ENCODE measurements at regions not wholly inside any gene's neighbourhood (a gene's known extent, or its start where the extent isn't known, plus 50 kb on each side); places are given as distances from the start of the nearest gene placed in this dataset.

DNA sequence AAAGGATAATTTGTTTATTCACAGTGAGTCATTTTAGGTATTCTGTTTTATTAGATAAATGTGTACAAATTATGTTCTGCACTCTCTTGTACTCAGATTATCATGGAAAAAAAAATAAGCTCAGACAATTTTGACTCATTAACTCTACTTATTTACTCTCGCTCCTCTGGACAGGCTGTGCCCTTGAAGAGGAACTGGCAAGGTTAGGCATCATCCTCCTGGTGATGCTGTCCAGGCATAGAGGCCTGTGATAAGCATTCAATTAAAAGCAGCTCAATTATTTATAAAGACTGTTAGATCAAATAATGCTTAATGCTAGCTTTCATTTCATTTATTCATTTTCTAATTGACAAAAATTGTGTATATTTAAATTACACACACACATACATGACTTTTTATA is 518.5 kb downstream of the TENT5A start:
- Histone ChIP-seq H3K9ac (ENCODE audit: low read length) (no peak overlapping the region), H3K27me3 (ENCODE audit: low read depth, low read length) (no peaks in the 10 kb centered on the region), H3K27ac (ENCODE audit: low read length) (no peak overlapping the region), H3K36me3 (replicated peaks; ENCODE audit: low read depth, low read length) (no peaks in the 10 kb centered on the region), H3K4me2 (ENCODE audit: low read length) (no peak overlapping the region), H3K79me2 (ENCODE audit: low read length) (no peaks in the 10 kb centered on the region), H4K20me1 (ENCODE audit: insufficient read depth, low read length) (no peaks in the 10 kb centered on the region), H3K4me1 (ENCODE audit: low read length) (no peaks in the 10 kb centered on the region), H2AFZ (ENCODE audit: low read depth, low read length) (no peak overlapping the region), H3K9me3 (ENCODE audit: insufficient read depth, low read length) (no peaks in the 10 kb centered on the region), H3K4me3 (ENCODE audit: low read length) (no peak overlapping the region)
- TF ChIP-seq EZH2phosphoT487 (IDR thresholded peaks at IDR 0.05; ENCODE audit: low read depth): no peak
- TF ChIP-seq, protein P1, sequence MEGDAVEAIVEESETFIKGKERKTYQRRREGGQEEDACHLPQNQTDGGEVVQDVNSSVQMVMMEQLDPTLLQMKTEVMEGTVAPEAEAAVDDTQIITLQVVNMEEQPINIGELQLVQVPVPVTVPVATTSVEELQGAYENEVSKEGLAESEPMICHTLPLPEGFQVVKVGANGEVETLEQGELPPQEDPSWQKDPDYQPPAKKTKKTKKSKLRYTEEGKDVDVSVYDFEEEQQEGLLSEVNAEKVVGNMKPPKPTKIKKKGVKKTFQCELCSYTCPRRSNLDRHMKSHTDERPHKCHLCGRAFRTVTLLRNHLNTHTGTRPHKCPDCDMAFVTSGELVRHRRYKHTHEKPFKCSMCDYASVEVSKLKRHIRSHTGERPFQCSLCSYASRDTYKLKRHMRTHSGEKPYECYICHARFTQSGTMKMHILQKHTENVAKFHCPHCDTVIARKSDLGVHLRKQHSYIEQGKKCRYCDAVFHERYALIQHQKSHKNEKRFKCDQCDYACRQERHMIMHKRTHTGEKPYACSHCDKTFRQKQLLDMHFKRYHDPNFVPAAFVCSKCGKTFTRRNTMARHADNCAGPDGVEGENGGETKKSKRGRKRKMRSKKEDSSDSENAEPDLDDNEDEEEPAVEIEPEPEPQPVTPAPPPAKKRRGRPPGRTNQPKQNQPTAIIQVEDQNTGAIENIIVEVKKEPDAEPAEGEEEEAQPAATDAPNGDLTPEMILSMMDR (IDR thresholded peaks at IDR 0.05; ENCODE audit: low read depth, low read length): no peak

DNA sequence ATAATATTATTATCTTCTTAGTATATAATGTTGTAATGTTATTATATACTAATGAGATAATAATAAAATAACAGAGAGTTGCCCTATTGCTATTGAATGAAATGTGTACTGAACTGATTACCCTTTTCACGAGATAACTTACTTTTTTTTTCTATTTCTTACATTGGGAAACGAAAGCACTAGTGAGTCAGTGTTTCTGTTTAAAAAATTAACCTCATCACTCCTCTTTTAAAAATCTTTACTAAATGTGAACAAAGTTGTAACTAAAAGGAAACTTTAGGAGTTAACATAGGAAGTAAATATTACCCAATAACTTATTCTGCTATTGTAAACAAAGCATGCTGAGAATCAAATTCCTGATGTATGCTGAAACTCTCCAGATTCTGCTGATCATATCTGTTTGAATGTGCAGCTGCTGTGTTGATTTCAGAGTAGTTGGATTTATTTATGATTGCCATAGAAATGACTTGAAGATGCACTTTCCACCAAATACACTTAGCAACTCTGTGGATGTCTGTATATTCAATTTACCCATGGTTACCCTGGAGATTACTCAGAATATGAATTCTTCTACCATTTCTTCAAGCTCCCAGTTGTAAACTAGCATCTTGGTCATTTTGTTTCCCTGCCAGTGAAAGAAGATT is 523.4 kb downstream of the TENT5A start:
- Histone ChIP-seq H3K9ac (ENCODE audit: low read length) (no peak overlapping the region), H3K4me1 (ENCODE audit: low read length) (no peaks in the 10 kb centered on the region), H3K79me2 (ENCODE audit: low read length) (no peaks in the 10 kb centered on the region), H3K9me3 (ENCODE audit: insufficient read depth, low read length) (no peaks in the 10 kb centered on the region), H4K20me1 (ENCODE audit: insufficient read depth, low read length) (no peaks in the 10 kb centered on the region), H3K4me2 (ENCODE audit: low read length) (no peak overlapping the region), H3K27me3 (ENCODE audit: low read depth, low read length) (no peaks in the 10 kb centered on the region), H3K36me3 (replicated peaks; ENCODE audit: low read depth, low read length) (no peaks in the 10 kb centered on the region), H3K4me3 (ENCODE audit: low read length) (no peak overlapping the region), H2AFZ (ENCODE audit: low read depth, low read length) (no peak overlapping the region), H3K27ac (ENCODE audit: low read length) (no peak overlapping the region)
- TF ChIP-seq, protein P1 (IDR thresholded peaks at IDR 0.05; ENCODE audit: low read depth, low read length): no peak
- no peak for TF ChIP-seq EZH2phosphoT487 (IDR thresholded peaks at IDR 0.05; ENCODE audit: low read depth)

DNA sequence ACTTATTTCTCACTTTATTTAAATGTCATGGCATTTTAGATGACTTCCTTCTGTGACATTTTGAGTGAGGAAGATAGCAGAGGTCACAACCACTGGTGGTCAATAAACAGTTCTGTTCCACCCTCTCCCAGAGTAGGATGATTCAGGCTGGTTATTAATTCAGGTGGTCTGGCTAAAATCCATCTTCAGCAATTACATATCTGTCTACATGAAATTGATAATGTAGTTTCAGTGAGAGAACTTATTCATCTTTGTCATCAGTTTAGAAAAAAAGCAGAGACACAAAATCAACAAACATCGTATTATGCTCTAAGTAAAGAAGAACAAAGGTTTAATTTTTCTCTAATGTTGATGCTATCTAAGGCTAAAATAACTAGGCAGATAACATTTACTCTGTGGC is 525.5 kb downstream of the TENT5A start:
- Histone ChIP-seq H3K9ac (ENCODE audit: low read length) (no peak overlapping the region), H3K4me2 (ENCODE audit: low read length) (no peak overlapping the region), H3K27me3 (ENCODE audit: low read depth, low read length) (no peaks in the 10 kb centered on the region), H3K4me1 (ENCODE audit: low read length) (no peaks in the 10 kb centered on the region), H4K20me1 (ENCODE audit: insufficient read depth, low read length) (no peaks in the 10 kb centered on the region), H3K27ac (ENCODE audit: low read length) (no peak overlapping the region), H3K79me2 (ENCODE audit: low read length) (no peaks in the 10 kb centered on the region), H3K36me3 (replicated peaks; ENCODE audit: low read depth, low read length) (no peaks in the 10 kb centered on the region), H2AFZ (ENCODE audit: low read depth, low read length) (no peak overlapping the region), H3K4me3 (ENCODE audit: low read length) (no peak overlapping the region), H3K9me3 (ENCODE audit: insufficient read depth, low read length) (no peaks in the 10 kb centered on the region)
- TF ChIP-seq, protein P1 (IDR thresholded peaks at IDR 0.05; ENCODE audit: low read depth, low read length): no peak
- TF ChIP-seq EZH2phosphoT487 (IDR thresholded peaks at IDR 0.05; ENCODE audit: low read depth): no peak

DNA sequence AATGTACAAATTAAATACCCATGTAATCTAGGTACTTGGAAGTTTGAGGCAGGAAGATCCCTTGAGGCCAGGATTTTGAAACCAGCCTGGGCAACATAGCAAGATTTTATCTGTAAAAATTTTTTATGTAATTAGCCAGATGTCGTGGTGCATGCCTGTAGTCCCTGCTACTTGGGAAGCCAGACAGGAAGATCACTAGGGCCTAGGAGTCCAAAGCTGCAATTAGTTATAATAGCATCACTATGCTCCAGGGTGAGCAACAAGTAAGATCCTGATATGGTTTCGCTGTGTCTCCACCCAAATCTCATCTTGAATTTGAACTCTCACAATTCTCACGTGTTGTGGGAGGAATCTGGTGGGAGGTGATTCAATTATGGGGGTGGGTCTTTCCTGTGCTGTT is 535.8 kb downstream of the TENT5A start:
- Histone ChIP-seq H3K27ac (ENCODE audit: low read length) (no peak overlapping the region), H3K36me3 (replicated peaks; ENCODE audit: low read depth, low read length) (no peaks in the 10 kb centered on the region), H3K4me3 (ENCODE audit: low read length) (no peak overlapping the region), H3K27me3 (ENCODE audit: low read depth, low read length) (no peaks in the 10 kb centered on the region), H4K20me1 (ENCODE audit: insufficient read depth, low read length) (no peaks in the 10 kb centered on the region), H3K4me2 (ENCODE audit: low read length) (no peak overlapping the region), H2AFZ (ENCODE audit: low read depth, low read length) (no peak overlapping the region), H3K79me2 (ENCODE audit: low read length) (no peaks in the 10 kb centered on the region), H3K9me3 (ENCODE audit: insufficient read depth, low read length) (no peaks in the 10 kb centered on the region), H3K4me1 (ENCODE audit: low read length) (no peaks in the 10 kb centered on the region), H3K9ac (ENCODE audit: low read length) (no peak overlapping the region)
- TF ChIP-seq, protein P1 (IDR thresholded peaks at IDR 0.05; ENCODE audit: low read depth, low read length): no peak
- TF ChIP-seq EZH2phosphoT487 (IDR thresholded peaks at IDR 0.05; ENCODE audit: low read depth): no peak
